ENCODE measurements at regions not wholly inside any gene's neighbourhood (a gene's known extent, or its start where the extent isn't known, plus 50 kb on each side); places are given as distances from the start of the nearest gene placed in this dataset.
"Not testable (repeated sequence)": the region's sequence is repeated elsewhere in the genome, so short reads cannot be mapped to it uniquely, and the experiment has no call there.

GRCh38 chr5:174555726-174556125, 168.7 kb upstream of the MSX2 start:
- DNase-seq (ENCODE audit: low read depth) = no peak

- no peak for DNase-seq (ENCODE audit: low read depth)
Measured at GRCh38 chr5:174556756-174557155, 167.6 kb upstream of the MSX2 start.

- DNase-seq (ENCODE audit: low read depth) = no peak
Measured at GRCh38 chr5:174558190-174558589, 166.2 kb upstream of the MSX2 start.

GRCh38 chr5:174559141-174559540, 165.2 kb upstream of the MSX2 start:
- no peak for DNase-seq (ENCODE audit: low read depth)

- DNase-seq (ENCODE audit: low read depth) = no peak
Measured at GRCh38 chr5:174559566-174560090, 164.8 kb upstream of the MSX2 start.

- no peak for DNase-seq (ENCODE audit: low read depth)
Measured at GRCh38 chr5:174560861-174561260, 163.5 kb upstream of the MSX2 start.

- DNase-seq (ENCODE audit: low read depth) = not testable (repeated sequence)
Measured at GRCh38 chr5:174563040-174563439, 161.3 kb upstream of the MSX2 start.

- DNase-seq (ENCODE audit: low read depth) = no peak
Measured at GRCh38 chr5:174563899-174564298, 160.5 kb upstream of the MSX2 start.

- no peak for DNase-seq (ENCODE audit: low read depth)
Measured at GRCh38 chr5:174567506-174568141, 156.8 kb upstream of the MSX2 start.

GRCh38 chr5:174570662-174571061, 153.7 kb upstream of the MSX2 start:
- no peak for DNase-seq (ENCODE audit: low read depth)

GRCh38 chr5:174571662-174572397, 152.6 kb upstream of the MSX2 start:
- no peak for DNase-seq (ENCODE audit: low read depth)

- no peak for DNase-seq (ENCODE audit: low read depth)
Measured at GRCh38 chr5:174572591-174572990, 151.8 kb upstream of the MSX2 start.

- no peak for DNase-seq (ENCODE audit: low read depth)
Measured at GRCh38 chr5:174573221-174573994, 151.0 kb upstream of the MSX2 start.

- no peak for DNase-seq (ENCODE audit: low read depth)
Measured at GRCh38 chr5:174575043-174575442, 149.3 kb upstream of the MSX2 start.

- DNase-seq (ENCODE audit: low read depth) = no peak
Measured at GRCh38 chr5:174576042-174576441, 148.3 kb upstream of the MSX2 start.

- DNase-seq (ENCODE audit: low read depth) = no peak
Measured at GRCh38 chr5:174581479-174581878, 142.9 kb upstream of the MSX2 start.

GRCh38 chr5:174581894-174582293, 142.5 kb upstream of the MSX2 start:
- DNase-seq (ENCODE audit: low read depth) = no peak

- DNase-seq (ENCODE audit: low read depth) = no peak
Measured at GRCh38 chr5:174583071-174583470, 141.3 kb upstream of the MSX2 start.

GRCh38 chr5:174585472-174585871, 138.9 kb upstream of the MSX2 start:
- no peak for DNase-seq (ENCODE audit: low read depth)

- not testable (repeated sequence) for DNase-seq (ENCODE audit: low read depth)
Measured at GRCh38 chr5:174586163-174586562, 138.2 kb upstream of the MSX2 start.

- no peak for DNase-seq (ENCODE audit: low read depth)
Measured at GRCh38 chr5:174589011-174589410, 135.4 kb upstream of the MSX2 start.

- no peak for DNase-seq (ENCODE audit: low read depth)
Measured at GRCh38 chr5:174589599-174589998, 134.8 kb upstream of the MSX2 start.

GRCh38 chr5:174590820-174591219, 133.6 kb upstream of the MSX2 start:
- DNase-seq (ENCODE audit: low read depth) = no peak

Measured in stimulated activated CD8-positive, alpha-beta memory T cell treated with anti-CD3 and anti-CD28 coated beads, Interleukin-4, amount 100 ng/mL, for 24 hours (primary cell).